ENCODE measurements at regions not wholly inside any gene's neighbourhood (a gene's known extent, or its start where the extent isn't known, plus 50 kb on each side); places are given as distances from the start of the nearest gene placed in this dataset.

GRCh38 chr5:38094889-38095288, 163.5 kb upstream of the EGFLAM start:
- TF ChIP-seq CTCF (IDR thresholded peaks at IDR 0.05; ENCODE audit: low read depth, low read length), result no peak
- TF ChIP-seq EZH2phosphoT487 (IDR thresholded peaks at IDR 0.05; ENCODE audit: low read depth), result no peak

Data from OCI-LY3 (cell line).